Bone marrow (tissue), 2 donors: ENCODE measurements at regions not wholly inside any gene's neighbourhood (a gene's known extent, or its start where the extent isn't known, plus 50 kb on each side); places are given as distances from the start of the nearest gene placed in this dataset.

Source experiments
- DNase-seq, 2 donors: peaks; one replicate each; lab custom pipeline; 2025; lab: John Stamatoyannopoulos, UW

DNA sequence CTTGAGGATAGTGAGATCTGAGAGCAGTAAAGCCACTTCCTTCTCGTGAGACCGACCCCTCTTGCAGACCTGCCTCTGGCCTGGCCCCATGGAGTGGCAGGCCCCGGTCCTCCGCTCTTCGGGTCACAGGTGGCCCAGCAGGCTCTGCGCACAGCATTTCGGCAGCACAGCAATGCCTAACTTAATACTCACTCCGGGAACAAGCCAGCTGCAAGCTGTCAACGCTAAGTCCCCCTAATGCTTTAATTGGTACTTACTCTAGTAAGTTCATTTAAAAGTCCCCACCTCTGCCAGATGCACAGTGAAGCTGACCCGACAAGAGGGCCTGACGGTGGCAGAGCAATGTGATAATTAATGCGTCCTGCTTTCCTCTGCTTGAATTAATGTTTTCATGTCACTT lies 349.3 kb upstream of the B3GAT1 start:
- no peak for DNase-seq

DNA sequence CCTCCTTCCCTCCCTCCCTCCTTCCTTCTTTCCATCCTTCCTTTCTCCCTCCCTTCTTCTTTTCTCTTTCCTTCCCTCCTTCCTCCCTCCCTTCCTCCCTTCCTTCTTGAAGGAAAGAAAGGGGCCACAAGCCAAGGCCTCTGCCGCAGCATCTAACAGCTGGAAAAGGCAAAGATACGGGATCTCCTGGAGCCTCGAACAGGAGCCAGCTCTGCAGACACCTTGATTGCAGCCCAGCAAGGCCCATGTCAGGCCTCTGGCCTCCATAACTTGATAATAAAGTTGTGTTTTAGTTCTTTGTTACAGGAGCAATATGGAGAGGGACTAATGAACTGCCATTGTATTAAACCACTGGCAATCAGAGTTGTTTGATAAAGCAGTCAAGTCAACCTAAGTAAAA lies 348.9 kb upstream of the B3GAT1 start:
- no peak for DNase-seq

DNA sequence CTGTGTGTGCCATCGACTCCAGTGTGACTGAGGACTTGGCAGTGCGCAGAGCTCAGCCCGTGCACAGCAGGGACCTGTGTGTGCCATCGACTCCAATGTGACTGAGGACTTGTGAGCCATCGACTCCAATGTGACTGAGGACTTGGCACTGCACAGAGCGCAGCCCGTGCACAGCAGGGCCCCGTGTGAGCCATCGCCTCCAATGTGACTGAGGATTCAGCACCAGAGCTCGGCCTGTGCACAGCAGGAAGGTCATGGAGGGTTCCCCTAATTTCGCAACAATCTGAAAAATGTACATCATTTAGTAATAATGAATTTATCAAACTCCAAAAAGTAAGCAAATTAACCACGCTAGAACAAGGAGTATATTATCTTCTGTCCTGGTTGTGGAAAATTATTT lies 348.3 kb upstream of the B3GAT1 start:
- no peak for DNase-seq

DNA sequence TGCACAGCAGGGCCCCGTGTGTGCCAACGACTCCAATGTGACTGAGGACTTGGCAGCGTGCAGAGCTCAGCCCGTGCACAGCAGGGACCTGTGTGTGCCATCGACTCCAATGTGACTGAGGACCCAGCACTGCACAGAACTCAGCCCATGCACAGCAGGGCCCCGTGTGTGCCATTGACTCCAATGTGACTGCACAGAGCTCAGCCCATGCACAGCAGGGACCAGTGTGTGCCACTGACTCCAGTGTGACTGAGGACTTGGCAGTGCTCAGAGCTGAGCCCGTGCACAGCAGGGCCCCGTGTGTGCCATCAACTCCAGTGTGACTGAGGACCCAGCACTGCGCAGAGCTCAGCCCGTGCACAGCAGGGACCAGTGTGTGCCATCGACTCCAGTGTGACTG lies 347.8 kb upstream of the B3GAT1 start:
- no peak for DNase-seq

DNA sequence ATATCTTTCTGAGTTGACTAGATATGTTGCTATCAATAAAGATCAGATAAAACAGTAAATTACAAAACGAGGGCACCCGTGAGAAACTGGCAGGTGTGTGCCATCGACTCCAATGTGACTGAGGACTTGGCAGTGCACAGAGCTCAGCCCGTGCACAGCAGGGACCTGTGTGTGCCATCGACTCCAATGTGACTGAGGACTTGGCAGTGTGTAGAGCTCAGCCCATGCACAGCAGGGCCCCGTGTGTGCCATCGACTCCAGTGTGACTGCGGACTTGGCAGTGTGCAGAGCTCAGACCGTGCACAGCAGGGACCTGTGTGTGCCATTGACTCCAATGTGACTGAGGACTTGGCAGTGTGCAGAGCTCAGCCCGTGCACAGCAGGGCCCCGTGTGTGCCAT lies 347.2 kb upstream of the B3GAT1 start:
- DNase-seq, result no peak

DNA sequence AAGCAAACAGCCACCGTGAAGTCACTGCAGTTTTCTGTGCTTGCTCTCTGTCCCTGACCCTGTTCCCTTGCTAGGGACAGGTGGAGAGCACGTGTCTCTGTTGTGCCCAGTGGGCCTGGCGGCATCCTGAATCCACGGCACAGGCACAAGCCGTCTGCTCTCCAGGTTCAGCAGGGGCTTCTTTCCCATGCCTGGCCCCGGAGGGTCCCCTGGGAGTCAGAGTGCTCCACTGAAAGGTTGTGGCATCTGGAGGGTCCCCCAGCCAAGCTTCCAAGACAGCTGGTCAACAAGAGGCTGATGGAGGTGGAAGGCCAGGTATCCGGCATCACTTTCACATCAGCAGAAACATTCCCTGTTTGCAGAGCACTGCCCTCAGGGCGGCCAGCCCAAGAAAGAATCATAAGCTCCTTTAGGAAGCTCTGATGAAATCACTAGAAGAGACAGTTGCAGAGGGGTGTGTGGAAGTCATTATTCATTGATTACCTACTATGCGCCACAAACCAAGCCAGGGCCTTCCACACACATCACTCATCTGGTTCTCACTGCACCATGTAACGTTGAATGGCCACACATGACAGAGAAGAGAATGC lies 346.4 kb upstream of the B3GAT1 start:
- DNase-seq, result no peak

DNA sequence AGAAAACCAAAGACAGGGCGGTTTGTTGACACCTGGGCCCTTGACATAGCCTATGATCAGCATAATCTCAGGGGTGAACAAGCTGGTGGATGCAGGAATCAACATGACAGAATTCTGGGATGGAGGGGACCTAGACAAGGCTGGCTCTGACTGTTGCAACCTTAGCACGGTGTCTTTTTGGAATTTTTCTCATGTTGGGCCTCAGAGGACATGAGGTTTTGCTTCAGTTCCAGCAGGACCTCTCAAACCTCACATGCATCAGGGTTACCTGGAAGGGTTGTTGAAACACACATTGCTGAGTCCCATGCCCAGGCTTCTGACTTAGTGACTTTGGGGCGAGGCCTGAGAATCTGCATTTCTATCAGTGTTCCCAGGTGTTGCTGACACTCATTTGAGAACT lies 345.6 kb upstream of the B3GAT1 start:
- no peak for DNase-seq

DNA sequence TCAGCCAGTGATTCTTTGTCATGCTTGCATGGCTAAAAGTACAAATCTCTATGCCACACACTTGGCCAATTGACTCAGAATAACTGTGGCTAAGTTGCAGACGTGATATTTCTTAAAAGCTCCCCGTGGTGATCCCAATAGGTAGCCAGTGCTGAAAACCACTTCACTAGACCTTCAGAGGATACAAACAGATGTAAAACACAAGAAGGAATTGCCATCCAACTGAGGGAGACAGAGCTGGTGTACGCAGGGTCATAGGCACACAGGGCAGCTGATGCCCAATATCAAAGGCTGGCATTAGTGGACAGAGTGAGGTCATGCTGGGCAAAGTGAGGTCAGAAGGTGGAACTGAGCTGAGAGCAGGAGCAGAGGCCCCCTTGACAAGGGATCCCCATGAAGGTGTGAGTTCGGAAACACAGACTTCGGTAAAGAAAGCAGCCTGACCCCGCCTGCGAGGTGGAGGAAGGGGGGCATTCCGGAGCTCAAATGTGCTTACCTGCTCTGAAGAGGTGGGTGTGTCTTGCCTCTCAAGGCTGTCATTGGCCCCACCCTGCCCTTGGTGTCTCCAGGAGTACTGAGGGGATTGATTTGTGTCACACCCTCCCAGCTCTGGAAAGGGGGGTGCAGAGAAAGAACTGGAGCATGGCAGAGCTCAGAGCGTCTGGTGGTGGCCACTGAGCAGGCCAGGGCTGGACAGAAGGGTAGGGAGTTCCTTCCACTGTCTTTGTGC lies 344.9 kb upstream of the B3GAT1 start:
- DNase-seq, result no peak

DNA sequence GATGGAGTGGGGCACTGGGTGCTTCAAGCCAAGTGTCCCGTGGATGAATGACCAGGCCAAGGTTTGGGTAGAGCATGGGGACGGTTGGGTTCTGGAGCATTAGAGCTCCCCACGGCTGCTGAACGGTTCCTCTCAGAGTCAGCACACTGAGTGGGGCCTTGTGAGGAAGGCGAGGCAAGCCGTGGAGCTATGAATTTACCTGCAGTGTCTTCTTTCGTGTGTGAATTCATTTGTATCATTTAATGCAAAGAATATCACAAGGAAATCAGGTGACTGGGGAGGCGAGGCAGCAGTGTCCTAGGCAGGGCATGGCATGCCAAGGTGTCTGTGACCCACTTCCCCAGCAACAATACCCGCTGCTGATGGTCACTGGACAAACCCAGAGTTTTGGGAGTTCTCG lies 343.5 kb upstream of the B3GAT1 start:
- DNase-seq, result no peak

DNA sequence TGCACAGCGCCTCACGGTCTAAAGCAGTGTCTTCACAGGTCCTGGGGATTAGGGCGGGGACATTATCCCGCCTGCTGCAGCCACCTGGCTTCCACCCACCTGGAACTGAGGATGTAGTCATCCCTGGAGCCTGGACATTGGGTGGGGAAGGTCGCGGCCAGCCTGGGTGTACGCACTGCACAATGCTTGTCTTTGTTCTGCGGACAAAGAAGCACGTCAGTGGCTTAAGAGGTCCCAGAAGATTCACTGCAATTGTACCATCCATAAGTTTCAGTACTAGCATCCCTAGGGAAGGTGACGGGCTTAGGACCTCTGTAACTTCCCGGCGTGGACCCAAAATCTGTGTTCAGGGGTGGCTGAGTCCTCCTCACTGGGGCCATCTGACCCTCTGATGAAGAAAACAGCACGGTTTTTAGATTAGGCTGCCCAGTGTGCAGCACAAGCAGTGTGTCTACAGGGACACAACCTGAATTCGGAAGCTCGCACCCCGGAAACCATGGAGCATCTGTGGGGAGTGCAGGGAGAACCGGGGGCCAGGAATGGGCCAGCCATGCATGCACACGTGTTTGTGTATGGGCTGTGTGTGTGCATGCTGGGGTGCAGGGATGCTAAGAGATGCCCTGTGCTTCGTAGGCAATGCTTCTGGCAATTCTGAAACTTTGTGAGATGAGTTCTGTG lies 342.6 kb upstream of the B3GAT1 start:
- no peak for DNase-seq

DNA sequence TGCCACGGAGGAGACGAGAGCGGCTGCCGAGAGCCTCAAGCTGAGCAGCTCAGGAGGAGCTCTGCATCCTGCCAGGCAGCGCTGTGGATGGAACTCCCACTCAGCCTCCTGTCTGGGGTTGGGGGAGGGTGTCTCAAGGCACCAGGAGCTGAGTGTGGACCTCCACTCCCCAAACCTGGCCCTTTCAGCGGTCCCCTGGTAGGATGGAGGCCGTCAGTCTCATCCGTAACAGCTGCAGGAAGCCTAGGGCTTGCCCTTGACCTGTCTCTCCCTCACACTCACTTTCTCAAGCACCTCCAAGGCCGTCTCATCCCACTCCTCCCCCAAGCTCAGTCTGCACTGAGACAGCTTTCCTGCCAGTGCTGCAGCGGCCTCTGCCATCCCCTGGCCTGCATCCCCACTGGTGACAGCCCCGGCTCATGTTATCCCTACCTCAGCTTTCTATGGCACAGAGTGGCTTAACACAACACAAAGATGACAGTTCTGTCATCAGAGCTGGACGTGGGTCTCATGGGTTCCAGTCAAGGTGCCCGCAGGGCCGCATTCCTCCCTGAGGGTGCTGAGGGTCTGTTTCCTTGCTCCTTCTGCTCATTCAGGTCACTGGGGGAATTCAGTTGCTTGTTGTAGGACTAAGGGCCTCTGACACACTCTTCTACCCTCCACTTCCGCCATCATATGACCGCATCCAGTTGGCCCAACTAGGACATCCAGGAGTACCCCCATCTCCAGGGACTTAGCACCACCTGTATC lies 341.9 kb upstream of the B3GAT1 start:
- DNase-seq, result no peak

DNA sequence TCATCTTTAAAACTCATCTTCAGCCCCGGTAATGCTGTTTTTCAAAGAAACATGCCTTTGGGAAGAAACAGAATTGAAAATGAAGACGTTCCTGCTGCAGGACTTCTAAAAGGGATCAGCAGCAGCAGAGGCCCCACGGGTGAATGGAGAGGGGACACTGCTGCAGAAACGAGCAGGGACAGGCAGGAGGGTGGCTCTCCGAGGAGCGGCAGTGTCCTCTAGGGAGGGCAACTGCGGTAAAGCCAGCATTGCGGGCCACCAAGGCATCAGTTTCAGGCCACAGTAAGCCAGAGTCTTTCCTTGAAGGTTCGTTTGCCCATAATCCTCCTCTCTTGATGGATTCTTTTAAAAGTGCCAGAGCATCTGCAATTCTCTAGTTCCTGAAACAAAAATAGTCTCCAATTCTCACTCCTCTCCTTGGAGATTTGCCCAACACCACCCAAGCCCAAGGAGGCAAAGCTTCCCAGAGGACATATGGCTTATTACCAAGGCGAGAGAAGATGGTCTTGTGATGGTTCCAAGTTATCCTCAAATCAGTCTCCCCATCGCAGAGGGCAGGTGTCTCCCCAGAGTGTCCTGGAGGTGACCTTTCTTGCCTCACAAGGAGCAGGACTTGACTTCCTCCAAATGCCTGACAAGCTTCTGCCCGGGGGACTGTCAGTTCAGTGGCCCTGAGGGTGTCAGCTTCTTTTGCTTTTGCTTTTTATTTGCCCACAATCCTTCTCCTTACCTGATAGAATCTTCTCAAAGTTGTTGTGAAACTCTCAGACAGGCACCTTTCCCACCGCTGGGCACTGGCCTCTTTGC lies 341.1 kb upstream of the B3GAT1 start:
- no peak for DNase-seq

DNA sequence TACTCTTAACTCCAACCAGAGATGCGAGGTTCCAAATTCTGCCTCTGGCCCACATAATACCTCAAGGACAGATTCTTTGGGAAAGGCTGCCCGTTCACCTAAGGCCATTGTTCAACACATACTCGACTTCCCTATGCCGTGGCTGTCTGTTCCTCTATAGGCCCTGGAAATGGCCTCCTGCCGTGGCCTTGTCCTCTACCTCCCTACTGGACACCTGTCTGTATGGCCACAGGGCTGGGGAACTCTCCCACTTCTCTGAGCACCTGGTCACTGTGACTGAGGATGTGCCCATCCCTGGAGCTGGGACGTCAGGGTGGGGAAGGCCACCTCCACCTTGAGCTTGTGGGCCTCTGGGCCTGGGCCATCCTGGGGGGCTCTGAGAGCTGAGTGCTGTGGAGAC lies 340.5 kb upstream of the B3GAT1 start:
- DNase-seq, result no peak

DNA sequence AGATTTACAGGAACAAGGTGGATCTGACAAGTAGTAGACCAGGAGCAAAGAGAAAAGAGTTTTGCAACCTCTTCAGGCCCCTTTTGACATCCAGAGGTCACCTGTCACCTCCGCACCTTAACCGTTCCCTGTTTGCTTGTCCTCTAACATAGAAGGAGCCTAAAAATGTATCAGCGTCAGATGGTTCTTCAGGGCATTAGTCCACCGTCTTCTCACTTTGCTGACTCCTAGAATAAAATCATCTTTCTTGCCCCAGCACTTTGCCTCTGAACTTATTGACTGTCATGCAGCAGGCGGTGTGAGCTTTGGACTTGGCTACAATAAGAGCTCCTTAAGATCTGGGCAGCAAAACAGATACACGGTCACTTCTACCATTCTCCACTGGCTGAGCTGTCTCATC lies 339.7 kb upstream of the B3GAT1 start:
- DNase-seq, result no peak

DNA sequence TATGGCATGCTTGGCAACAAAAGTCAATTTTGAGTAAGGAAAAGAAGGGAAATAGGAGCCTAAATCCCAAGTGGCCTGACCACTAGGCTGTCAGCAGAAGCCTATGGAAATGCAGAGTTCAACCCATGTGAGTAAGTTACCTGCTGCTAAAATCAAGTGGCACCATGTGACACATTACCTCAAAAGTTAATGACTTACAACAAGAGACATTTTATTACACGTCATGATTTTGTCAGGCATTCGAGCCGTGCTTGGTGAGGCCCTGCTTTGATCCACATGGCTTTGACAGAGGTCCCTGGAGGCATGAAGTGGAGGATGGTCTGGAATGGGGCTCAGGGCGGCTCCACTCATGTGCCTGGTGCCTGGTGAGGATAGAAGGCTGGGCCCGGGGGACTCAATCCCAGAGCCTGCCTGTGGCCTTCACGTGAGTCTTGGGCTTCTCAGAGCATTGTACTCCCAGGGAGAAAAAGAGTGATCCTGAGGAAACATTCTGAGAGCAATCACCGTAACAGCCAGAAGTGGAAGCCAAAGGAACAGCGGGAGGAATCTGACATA lies 339.1 kb upstream of the B3GAT1 start:
- DNase-seq, result no peak

DNA sequence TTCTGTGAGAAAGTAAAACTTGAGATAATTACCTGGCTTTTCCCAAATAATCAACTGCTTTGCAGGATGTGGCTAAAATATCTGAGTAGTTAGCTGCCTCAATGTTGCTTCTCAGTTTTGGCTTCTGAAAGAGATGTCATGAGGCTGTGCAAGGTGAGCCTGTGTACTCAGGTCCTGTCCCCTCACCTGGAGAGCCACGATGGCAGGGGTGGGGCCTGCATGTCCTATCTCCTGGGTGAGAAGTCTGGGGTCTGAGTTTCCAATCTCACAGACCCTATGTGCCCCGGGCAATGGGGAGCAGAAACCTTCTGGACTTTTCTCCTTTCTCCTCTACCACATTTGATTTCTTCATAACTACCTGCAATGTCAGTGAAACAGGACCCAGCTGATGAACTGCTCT lies 338.6 kb upstream of the B3GAT1 start:
- DNase-seq, result no peak

DNA sequence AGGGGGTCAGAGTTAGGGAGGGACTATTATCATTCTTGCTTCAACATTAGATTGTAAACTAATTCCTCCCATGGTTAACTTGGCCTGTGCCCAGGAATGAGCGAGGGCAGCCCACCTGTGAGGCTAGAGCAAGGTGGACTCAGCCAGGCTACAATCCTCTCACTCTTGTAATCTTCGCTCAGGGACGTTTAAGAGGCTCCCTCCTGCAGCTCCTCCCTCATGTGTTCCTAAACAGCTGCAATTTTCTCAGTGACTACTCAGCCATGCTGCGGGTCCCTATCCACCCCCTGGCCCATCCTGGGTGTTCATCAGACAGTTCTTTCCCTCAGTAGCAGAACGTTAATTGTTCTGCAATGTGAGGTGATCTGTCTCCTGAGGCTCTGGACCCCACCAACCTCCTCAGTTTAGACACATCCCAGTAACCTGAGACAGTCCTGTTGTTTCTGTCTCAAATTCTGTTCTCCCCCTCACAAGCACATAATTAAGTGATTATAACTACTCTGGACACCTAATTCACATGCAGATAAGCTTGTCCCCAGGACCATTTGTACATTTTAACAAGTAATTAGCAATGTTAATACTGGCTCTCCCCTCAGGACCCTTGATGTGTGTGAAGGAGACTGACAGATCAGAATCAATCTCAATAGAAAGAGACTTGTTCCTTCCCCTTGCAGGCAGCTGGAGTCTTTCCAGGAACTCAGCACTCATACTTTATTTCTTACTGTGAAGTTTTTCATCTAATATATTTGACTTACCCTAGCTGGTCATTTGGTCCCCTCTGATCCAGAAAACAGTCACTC lies 337.2 kb upstream of the B3GAT1 start:
- no peak for DNase-seq

DNA sequence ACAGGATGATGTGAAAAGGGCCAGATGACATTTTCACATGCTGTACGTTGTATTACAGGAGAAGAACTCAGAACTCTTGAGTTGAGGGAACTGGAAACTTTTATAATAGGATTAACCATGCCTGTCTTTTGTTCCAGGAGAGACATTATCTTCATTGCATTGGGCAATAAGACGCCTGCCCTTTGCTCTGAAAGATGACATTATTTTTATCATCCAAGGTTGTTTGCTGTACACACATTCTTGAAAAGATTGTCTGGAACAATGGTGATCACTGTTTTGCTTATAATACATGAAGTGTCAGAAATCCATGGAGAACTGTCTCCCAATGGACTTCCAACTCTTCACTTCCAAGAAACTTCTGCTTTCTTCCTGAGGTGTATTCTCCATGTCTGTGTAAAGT lies 334.6 kb upstream of the B3GAT1 start:
- DNase-seq, result no peak

DNA sequence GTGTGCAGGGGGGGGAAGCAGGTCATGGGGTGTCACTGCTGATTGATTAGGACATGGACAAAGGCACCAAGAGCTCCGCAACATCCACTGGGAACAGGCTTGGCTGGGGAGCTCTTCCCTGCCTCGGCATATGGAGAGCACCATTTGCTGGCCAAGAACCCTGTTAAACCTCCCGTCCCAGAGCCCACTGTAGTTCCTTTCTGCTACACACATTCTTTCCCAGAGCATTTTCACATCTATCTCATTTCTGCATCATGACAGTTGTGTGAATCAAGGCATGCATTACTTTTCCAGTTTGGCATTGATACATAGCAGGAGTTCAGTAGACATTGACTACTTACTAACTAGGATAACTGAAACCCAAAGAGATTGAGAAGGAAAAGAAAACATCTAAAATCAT lies 333.4 kb upstream of the B3GAT1 start:
- no peak for DNase-seq

DNA sequence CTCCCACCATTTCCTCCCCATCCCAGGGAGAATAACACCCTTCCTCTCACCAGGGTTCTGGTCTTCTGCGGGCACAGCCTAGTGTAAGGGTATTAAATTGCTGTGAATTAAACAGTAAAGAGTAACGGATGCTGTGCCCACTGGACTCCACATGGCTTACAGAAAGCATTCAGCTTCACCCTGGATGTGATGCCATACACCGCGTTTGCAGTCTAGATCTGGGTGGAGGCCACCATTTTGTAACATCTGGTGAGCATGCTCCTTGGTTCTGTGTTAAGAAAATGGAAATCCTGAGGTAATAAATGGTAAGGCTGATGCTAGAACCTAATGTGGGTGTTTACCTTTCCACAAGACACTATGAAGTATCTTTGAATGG lies 331.8 kb upstream of the B3GAT1 start:
- no peak for DNase-seq
